ENCODE measurements at regions not wholly inside any gene's neighbourhood (a gene's known extent, or its start where the extent isn't known, plus 50 kb on each side); places are given as distances from the start of the nearest gene placed in this dataset.
"Not testable (repeated sequence)": the region's sequence is repeated elsewhere in the genome, so short reads cannot be mapped to it uniquely, and the experiment has no call there.

DNA sequence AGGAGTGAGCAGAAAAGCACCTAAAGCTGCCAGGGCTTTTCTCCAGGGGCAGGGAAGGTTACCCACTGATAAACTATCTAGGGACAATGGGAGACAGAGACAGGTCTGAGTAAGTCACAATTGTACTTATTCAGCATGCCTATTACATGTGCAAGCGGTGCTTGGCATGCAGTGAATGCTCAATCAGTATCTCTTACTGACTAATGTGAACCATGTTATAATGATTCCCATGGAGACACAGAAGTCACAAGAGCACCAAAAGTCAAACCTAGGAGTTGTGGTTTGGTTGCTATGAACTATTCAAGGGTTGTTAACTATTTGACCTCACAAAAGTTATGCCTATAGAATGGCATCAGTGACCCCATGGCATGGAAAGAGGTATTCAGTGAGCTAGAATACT is 50.0 kb upstream of the RASGRP1 start:
- no peak for DNase-seq

DNA sequence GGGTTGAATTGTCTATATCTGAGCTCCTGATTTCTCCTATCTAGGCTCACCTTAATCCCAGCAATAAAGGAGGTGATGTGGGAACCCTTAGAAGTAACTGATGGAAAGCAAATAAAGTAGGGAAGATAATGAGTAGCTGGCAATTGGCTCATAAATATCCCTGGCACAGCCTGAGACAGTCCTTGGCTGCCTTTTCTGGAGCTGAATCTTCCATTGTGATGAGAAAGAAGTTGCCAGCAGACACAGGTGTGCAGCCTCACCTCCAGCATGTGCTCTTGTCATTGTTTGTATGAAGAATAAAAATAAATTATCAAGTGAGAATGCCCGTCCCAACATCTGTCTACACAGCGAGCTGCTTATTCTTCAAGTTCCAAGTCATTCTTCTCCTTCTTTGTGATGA is 53.2 kb upstream of the RASGRP1 start:
- DNase-seq: no peak

DNA sequence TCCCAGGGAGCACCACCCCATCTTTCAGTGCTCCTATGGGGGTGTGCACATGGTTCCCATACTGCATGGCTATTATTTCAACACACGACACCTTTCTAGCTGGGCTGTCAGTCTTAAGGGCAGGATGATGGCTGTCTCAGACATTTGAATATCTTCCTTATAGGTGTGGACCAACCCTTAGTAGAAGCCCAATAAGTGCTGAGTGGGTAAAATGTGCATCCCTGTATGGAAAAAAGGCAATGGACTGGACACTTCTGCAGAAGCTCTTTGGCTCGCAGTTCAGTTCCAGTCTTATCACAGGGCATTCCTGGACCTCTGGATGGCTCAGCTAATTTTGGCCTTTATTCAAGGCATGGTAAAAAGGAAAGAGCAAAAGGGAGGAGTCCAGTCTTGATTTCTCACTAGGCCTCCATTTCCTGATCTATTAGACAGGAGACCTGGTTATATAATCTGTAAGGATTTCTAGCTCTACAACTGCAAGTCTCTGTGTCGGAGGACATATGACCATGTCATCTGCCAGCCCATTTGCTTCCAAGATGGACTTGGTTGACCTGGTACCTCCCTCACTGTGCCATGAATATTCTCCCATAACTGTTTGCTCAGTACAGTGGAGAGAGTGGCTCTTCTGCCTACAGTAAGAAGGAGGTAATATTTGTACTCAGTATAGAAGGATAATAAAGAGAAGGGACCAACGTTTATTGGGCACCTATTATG is 53.8 kb upstream of the RASGRP1 start:
- no peak for DNase-seq

DNA sequence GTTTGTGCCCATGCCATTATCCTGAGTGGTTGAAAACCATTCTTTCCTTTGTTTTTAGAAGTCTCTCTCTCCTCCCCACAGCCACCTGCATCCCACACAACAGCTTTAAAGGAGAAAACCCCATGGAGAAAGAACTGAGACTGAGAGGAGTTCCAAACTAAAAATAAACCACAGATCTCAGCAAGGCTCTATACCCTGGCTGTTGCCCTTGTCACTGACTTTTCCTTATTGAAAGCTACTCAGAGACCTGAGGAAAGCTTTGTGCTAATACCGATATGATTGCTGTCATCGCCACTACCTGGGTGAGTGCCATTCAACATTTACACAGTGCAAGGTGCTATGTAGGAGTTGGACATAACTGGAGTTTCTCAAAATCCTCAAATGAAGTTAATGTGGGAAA is 55.5 kb upstream of the RASGRP1 start:
- DNase-seq: no peak

DNA sequence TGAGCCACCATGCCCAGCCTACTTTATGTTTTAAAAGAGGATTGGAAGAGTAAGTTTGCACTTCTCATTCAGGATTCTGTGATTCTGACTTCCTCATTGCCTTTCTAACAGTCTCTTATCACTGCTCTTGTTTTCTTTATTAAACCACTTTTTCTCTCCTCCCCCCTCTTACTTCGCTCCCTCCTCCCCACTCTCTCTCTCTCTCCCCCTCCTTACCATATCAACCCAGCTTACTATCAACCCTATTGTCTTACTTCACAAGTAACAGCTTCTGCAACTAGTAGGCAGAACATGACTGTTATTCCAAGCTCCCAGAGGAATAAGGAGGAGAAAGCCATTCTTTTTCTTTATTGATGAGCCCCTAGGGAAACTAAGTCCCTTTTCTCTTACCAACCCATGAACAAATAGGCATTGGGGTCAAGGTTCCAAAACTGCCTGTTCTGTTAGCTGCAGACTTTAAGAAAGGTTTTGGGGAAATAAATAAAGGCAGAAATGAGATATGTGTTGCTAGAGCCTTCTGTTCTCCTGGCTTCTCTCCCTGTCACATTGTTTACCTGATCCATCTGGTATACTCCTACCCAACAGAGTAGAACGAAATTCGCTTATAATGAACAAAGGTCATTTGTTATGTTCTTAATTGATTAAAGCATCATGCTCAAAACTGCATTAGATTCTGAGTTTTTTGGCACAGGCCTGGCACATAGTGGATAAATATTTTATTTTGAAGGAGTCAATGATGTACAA is 56.4 kb upstream of the RASGRP1 start:
- DNase-seq: no peak

DNA sequence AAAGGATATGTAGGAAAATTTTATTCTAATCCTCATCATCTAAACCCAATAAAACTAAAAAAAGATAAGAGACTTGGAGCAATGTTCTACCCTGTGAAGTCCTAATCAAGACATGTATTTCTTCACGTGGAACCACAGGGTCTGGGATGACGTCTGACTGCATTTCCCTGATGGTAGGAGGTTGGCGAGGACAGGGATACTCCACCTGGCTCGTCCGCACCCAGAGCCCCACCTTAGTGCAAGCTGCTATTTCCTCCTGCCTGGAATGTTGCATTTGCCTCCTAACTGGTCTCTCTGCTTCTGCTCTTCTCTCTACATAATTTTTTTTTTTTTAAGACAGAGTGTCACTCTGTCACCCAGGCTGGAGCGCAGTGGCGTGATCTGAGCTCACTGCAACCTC is 57.7 kb upstream of the RASGRP1 start:
- no peak for DNase-seq

DNA sequence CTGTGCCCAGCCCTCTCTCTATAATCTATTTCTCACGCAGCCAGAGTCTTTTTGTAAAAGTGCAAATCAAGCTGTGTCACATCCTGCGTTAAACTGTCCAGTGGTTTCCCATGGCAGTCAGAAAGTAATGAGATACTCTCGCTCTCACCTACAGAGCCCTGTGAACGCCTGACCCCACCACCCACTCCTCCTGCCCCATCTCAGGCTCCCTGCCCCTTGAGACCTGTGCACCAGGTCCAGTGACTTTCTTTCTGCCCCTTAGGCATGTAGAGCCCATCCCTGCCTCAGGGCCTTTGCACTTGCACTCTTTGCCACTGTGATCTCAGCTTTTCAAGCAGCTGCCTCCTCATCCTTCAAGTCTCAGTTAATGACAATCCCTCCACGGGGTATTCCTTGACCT is 58.3 kb upstream of the RASGRP1 start:
- no peak for DNase-seq

DNA sequence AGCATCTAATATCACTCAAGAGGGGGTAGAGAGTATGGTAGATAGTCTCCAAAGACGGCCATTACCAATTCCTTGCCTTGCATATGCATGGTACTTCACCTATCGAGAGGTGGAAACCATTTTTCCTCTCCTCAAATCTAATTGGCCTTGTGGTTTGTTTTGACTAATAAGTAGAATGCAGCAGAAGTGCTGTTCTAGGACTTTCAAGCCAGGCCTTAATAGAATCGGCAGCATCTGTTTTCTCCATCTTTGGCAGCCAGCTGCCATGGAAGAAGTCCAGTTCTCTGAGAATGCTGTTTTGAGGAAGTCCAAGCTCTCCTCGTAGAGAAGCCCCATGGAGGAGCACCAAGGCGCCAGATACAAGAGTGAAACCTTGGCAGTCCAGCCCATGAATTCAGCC is 59.1 kb upstream of the RASGRP1 start:
- no peak for DNase-seq

DNA sequence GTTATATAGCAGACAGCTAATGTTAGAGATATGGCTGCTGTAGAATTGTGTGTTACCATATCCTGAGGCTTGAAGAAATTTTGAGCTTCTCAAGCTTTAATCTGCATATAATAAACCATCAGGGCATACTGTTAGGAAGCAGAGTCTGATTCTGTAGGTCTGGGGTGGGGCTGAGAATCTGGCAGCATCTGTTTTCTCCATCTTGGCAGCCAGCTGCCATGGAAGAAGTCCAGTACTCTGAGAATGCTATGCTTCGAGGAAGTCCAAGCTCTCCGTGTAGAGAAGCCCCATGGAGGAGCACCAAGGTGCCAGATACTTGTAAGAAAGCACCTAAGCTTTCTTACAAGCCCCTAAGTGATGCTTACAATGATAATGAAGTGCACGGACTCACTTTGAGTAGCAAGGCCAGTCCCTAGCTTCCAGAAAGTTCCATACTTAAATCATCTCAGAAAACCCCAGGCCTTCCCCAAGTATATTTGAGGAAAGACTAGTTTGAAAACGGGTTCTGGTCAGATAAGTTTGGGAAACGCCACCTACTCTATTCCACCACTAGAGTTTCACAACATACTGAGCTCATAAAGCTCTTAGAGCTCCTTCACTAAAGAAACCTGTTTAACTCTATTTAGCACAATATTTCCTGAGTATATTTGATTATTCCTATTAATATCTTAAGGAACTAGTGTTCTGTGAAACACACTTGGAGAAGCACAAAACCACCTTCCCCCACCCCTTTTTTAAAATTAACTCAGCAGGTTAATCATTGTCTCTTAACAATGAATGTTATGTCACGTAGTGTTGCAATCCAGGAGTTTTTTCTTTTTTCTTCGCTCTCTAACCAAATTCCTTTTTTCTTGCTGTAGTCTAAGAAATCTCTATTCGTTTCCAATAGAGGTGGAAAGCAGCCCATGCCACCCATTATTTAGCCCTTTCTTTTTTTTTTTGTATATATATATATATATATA is 59.9 kb upstream of the RASGRP1 start:
- DNase-seq: no peak

DNA sequence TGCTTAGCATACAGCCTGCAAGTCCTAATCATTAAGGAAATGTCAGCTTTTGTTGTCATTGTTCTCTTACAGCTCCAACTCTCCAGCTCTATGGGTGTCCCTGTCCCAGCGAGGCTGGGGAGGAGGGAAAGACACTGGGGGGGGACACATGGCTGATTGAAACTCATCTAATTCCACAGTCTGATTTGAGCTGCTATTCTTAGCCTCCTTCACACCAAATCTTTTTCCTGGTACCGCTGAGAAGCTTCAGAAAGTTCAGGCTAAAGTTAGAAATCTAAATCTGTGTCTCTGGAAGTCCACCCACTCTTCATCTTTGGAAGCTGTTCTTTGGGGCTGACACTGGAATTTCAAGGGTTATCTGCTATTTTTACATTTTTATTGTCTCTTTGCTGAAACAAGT is 61.3 kb upstream of the RASGRP1 start:
- DNase-seq: no peak

DNA sequence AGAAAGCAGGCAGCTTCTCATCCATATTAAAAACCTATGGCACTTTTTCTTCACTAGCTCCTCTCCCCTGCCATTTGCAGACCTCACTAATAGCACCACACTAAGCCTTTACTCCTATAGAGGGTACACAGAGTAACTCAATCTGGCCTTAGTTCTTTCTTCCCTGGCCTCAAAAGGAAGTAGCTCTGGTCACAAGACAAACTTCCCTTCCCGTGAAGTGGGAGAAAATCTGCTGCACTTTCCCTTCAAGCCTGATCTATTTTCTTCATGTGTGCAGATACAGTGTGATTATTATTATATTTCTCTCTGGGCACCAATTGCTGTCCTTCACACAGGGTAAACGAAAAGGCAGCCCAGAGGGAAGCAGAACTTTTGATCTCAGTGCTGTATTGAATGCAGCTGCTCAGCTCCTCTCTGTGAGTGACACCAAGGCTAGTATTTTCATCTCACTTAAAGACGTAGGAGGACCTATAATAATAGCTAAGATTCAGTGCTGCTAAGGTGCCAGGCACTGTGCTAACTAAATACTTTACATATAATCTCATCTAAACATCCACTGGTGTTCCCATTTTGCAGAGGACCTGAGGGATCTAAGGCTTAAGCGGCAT is 61.9 kb upstream of the RASGRP1 start:
- no peak for DNase-seq

DNA sequence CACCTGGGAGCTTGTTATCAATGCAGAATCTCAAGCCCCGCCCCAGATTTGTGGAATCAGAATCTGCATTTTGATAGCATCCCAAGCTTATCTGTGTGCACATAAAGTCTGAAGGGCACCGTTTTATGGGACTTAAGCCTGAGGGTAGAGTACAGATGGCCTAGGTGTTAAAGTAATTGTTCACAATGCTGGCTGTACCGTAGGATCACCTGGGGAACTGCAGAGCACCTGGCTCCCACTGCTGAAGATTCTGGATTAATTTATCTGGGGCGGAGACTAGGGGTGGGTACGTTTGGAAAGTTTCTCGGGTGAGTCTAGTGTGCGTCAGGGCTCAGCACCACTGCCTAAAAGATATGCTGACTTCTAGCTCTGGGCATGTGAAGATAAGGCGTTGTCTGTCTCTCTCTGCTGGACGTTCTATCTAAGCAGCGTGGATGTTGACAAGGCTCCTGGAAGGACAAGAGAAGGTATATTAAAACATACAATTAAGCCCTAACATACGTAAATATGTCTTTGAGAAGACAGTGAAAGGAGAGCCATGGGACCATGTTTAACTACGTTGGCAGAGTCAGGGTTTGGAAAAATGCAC is 63.2 kb upstream of the RASGRP1 start:
- no peak for DNase-seq

DNA sequence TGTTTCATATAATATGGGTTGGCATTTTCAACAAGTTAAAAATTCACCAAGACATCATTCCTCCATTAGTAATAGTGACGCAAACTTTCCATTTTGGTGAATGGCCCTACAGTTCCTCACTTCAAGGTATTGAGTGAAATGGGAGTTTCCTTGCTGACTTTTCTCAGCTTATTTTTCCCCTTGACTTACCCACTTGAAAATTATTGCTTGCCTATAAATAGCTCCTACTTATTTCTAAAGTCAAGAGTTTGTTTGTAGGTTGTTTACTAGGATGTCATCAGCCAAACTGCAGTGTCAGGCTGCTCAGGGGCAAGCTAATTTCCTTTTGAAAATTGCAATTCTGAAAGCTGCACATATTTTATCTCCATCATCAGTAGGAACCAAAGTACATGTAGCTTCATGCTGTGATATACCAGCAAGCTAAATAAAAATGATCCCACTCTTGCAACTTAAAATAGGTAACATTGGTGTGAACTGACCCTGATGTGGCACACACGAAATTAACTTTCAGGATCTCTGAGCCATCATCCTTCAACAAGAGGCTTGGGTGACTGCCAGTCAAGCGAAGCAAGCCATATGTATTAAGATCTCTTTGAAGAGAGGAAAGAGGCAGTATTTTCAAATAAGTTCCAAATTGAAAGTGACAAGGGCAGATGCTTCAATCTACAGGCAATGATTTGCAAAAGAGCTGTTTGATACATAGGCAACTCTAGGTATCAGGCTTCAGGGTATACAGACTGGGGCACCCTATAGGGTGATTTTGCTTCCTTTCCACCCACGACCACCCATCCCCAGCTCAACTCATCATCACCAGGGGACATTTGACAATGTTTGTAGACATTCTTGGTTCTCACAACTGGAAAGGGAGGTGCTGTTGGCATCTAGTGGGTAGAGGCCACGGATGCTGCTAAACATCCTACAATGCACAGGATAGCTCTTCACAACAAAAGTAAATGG is 66.8 kb upstream of the RASGRP1 start:
- no peak for DNase-seq

DNA sequence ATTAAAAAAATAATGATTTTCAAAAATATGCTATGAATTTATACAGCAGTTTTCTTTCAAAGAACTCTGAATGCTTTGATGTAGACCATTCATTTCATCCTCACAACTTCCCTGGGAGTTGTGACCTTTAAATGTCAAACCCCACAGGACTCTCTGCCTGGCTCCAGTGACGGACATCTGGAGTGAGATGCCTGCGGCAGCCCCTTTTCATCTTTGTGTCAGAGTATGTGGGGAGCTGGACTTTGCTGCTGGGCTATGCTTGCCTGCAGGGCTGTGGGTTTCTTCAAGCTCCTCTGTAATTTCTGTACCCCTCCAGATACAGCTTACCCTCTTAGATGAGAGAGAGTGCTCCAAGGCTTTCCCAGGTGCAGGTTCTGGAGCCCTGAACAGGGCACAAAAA is 70.6 kb upstream of the RASGRP1 start:
- no peak for DNase-seq

DNA sequence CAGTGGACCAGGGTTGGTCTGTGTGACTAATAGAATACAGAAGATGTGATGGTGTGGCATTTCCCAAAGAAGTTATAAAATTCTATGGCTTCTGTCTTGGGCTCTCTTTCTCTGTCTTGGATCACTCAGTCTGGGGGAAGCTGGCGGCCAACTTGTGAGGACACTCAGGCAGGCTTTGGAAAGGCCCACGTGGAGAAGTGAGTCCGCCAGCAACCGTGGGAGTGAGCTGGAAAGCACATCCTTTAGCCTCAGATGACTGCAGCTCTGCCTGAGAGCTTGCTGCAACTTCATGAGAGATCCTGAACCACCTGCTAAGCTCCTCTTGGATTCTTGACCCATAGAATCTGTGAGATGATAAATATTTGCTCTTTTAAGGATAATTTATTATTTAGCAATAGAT is 72.0 kb upstream of the RASGRP1 start:
- no peak for DNase-seq

DNA sequence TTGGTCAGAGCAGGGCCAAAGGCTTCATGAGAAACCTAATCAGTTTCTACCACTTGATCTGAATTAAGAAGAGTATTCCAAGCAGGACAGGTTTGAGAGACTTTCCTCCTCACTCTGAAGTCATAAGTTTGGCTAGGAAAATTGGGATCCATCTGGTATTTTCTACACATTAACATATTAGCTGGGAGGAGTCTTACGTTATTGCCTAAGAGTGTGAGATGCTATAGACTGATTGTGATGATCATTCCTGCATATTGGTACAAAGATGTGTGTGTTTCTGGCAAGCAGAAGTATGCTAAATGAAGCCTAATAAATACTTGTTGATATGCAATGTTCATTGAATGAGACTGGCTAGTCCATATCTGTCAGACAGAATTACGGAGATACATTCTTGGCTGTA is 73.5 kb upstream of the RASGRP1 start:
- DNase-seq: no peak

DNA sequence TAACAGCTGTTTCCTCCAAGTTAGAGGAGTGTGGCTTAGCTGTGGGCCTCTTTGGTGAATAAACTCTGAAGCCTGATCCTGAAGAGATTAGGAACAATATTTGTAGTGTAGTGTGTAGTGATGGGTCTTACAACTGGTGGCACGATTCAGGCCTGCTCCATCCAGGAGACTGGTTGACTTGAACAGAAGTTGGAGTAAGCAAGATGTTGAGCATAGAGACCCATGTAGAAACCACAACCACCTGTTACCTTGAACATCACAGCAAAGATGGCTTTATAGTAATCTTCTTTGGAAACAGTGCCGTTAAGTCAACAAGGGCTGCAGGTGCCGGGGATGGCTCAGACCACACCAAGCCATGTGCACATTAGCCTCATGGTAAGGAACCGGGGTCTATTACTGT is 74.2 kb upstream of the RASGRP1 start:
- DNase-seq: no peak

DNA sequence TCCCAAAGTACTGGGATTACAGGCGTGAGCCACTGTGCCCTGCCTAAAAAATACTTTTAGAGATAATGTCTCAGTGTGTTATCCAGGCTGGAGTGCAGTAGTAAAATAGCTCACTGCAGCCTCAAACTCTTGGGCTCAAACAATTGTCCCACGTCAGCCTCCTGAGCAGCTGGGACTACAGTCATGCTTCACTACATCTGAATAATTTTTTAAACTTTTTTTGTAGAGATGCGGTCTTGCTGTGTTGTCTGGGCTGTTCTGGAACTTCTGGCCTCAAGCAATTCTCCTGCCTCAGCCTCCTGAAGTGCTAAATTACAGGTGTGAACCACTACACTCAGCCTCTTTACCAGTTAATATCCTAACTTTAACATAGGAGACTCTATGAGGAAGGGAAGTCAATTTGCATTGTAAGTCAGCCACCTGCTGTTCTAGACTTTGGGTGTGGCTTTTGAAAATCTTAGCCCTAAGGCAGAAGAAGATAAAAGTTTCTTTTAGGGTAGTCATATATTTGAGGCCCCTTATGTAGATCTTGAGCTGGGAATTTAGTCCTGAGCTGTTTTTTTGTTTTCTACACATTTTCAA is 78.2 kb upstream of the RASGRP1 start:
- no peak for DNase-seq

DNA sequence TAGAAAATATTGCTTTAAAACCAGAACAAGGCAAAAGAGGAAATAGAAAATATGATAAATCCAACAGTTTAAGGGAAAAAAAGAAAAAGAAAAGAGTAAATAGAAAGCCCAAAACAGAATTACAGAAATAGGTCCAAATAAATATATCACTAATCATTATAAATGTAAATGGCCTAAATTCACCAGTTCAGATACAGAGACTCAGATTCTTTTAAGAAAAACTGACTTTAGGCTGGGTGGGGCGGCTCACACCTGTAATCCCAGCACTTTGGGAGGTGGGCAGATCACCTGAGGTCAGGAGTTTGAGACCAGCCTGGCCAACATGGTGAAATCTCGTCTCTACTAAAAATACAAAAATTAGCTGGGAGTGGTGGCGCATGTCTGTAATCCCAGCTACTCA is 79.7 kb upstream of the RASGRP1 start:
- not testable (repeated sequence) for DNase-seq

DNA sequence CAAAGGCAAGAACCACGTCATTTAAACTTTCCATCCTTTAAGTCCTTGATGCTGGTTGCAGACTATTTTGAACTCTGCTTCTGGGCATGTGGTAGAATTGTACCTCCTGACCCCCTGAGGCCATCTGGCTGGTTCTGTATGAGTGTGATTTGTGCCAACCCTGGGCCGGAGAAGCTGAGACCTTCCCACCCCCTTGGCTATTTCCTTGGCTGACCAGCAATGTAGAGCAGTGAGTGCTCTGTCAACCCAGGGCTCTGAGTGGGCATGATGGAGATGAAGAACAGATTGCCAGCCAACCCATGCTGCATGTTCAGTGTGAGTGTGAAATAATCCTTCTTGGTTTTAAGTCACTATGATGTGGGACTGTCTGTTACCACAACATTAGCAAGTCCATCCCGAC is 82.1 kb upstream of the RASGRP1 start:
- DNase-seq: no peak

DNA sequence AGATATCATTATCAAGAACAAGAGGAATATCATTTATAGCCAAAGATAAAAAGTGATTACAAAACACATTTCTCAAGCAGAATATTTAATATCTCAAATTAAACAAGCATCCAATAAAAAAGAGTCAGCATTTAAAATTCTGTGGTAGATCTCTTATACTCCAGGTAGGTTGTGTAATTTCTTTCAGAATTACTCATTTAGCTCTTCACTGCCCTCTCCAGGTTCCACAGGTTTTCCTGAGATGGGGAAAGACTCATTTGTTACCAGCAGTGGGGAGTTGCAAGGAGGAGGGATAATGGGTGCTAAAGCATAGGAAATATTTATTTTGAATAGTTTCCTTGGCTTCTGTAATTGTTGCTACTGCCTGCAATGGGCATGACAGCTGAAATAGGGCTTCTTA is 83.1 kb upstream of the RASGRP1 start:
- no peak for DNase-seq
